H1 (cell line): ENCODE measurements at regions not wholly inside any gene's neighbourhood (a gene's known extent, or its start where the extent isn't known, plus 50 kb on each side); places are given as distances from the start of the nearest gene placed in this dataset.

Experiments
- GABPA ChIP-seq: IDR thresholded peaks from 2 replicates; pipeline ENCODE4 v1.6.1; 2011; ENCODE audit warnings: mild to moderate bottlenecking, low read length, moderate library complexity, borderline replicate concordance; ENCODE audit not compliant: insufficient read depth
- POLR2AphosphoS5 ChIP-seq: IDR thresholded peaks from 2 replicates; pipeline ENCODE4 v1.6.1; 2011; ENCODE audit warnings: low read depth, low read length
- RFX5 ChIP-seq: IDR thresholded peaks from 2 replicates; pipeline ENCODE4 v1.6.1; 2011; ENCODE audit warnings: low read depth, low read length, improper control_type of control experiment, borderline replicate concordance
- SUZ12 ChIP-seq: fragments of 200-600 bp; sonication (generic); IDR thresholded peaks from 2 replicates; pipeline ENCODE4 v1.6.1; 2012; ENCODE audit warnings: mild to moderate bottlenecking, inconsistent platforms, low read length, moderate library complexity, mixed read lengths
- TAF1 ChIP-seq: IDR thresholded peaks from 2 replicates; pipeline ENCODE4 v1.6.1; 2011; ENCODE audit warnings: mild to moderate bottlenecking, low read depth, low read length
- TEAD4 ChIP-seq: IDR thresholded peaks from 2 replicates; pipeline ENCODE4 v1.6.1; 2012; ENCODE audit warnings: low read depth, low read length, inconsistent platforms, mixed read lengths
- TF ChIP-seq, protein P1 (sequence below), 3 experiments: IDR thresholded peaks; 1 replicate in 2 of 3; 2 replicates in 1 of 3; pipeline versions ENCODE4 v1.5.1 to v1.6.1; 2011; ENCODE audit warnings: low read length in 3 of 3, mild to moderate bottlenecking in 3 of 3, inconsistent platforms in 2 of 3, low read depth in 1 of 3, moderate library complexity in 1 of 3; ENCODE audit not compliant: insufficient read depth in 1 of 3; ENCODE audit errors: control extremely low read depth in 1 of 3

- TF ChIP-seq TEAD4 = no peak
- TF ChIP-seq POLR2AphosphoS5 = peak; percentile 44; the same call in 1 of the 2 replicates
- TF ChIP-seq, protein P1, sequence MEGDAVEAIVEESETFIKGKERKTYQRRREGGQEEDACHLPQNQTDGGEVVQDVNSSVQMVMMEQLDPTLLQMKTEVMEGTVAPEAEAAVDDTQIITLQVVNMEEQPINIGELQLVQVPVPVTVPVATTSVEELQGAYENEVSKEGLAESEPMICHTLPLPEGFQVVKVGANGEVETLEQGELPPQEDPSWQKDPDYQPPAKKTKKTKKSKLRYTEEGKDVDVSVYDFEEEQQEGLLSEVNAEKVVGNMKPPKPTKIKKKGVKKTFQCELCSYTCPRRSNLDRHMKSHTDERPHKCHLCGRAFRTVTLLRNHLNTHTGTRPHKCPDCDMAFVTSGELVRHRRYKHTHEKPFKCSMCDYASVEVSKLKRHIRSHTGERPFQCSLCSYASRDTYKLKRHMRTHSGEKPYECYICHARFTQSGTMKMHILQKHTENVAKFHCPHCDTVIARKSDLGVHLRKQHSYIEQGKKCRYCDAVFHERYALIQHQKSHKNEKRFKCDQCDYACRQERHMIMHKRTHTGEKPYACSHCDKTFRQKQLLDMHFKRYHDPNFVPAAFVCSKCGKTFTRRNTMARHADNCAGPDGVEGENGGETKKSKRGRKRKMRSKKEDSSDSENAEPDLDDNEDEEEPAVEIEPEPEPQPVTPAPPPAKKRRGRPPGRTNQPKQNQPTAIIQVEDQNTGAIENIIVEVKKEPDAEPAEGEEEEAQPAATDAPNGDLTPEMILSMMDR (IDR thresholded peaks at IDR 0.05; ENCODE audit: control extremely low read depth in 1 of 3, insufficient read depth in 1 of 3, low read depth in 1 of 3, low read length in 3 of 3) = no peak
- no peak for TF ChIP-seq TAF1
- TF ChIP-seq SUZ12 = no peak
- TF ChIP-seq GABPA = no peak
- no peak for TF ChIP-seq RFX5
Observed at GRCh38 chr16:9556949-9557665, 465.7 kb downstream of the HAPSTR1 start.
